Heart right ventricle (tissue), 16 donors: ENCODE measurements at regions not wholly inside any gene's neighbourhood (a gene's known extent, or its start where the extent isn't known, plus 50 kb on each side); places are given as distances from the start of the nearest gene placed in this dataset.

Experiments
- ATAC-seq, 8 donors: fragments of 200-7000 bp; cut with Tn5 transposase; one replicate each; pipeline ENCODE4 v1.9.1; 2020; ENCODE audit warnings: mild to moderate bottlenecking in 8 of 8, moderate library complexity in 8 of 8, moderate number of reproducible peaks in 1 of 8
- DNase-seq, 2 donors: peaks; one replicate each; pipeline ENCODE4 v3.0.0-alpha.2; 2020
- H3K27ac ChIP-seq, 10 donors: fragments of 200-600 bp; sonication (generic) in 2 of 10; one replicate each; pipeline versions ENCODE4 v1.5.0 to v1.8.0; 2020 to 2022; ENCODE audit warnings: mild to moderate bottlenecking in 3 of 10
- H3K27me3 ChIP-seq, 7 donors: fragments of 200-600 bp; one replicate each; pipeline ENCODE4 v1.8.0; 2021 to 2022; ENCODE audit warnings: mild to moderate bottlenecking in 2 of 7
- H3K36me3 ChIP-seq, 9 donors: fragments of 200-600 bp; sonication (generic) in 1 of 9; one replicate each; pipeline versions ENCODE4 v1.5.0 to v1.8.0; 2020 to 2022; ENCODE audit warnings: mild to moderate bottlenecking in 2 of 9
- H3K4me1 ChIP-seq, 9 donors: fragments of 200-600 bp; sonication (generic) in 1 of 9; one replicate each; pipeline versions ENCODE4 v1.5.0 to v1.8.0; 2020 to 2022; ENCODE audit warnings: mild to moderate bottlenecking in 4 of 9
- H3K4me3 ChIP-seq, 10 donors: fragments of 200-600 bp; sonication (generic) in 2 of 10; one replicate each; pipeline versions ENCODE4 v1.5.0 to v1.8.0; 2020 to 2022; ENCODE audit warnings: mild to moderate bottlenecking in 7 of 10, moderate library complexity in 2 of 10
- H3K9me3 ChIP-seq, 11 donors: fragments of 200-600 bp in 10 of 11; sonication (generic) in 2 of 11; one replicate each; pipeline versions ENCODE4 v1.5.0 to v1.8.0; 2013 to 2022; ENCODE audit warnings: mild to moderate bottlenecking in 2 of 11, control low read depth in 1 of 11, moderate library complexity in 1 of 11
- whole genome bisulfite sequencing, 2 donors: extraction: QIAGEN DNeasy Blood & Tissue Kit; methylation state at CpG; one replicate each; pipeline ENCODE4 v1.1.7; 2013; ENCODE audit warnings: inconsistent platforms in 1 of 2; 5-methylcytosine and 5-hydroxymethylcytosine counted together
- intact Hi-C, 10 donors: fragments of 100-400 bp; cut with DNase I; formaldehyde crosslinking; loops; one replicate each; pipeline versions ENCODE4 v1.11.1 to v1.14.2; 2022
- TF ChIP-seq, protein P1 (sequence below), 9 donors: fragments of 200-600 bp; sonication (generic) in 2 of 9; IDR thresholded peaks; one replicate each; pipeline versions ENCODE4 v1.5.0 to v1.8.0; 2021 to 2022; ENCODE audit warnings: antibody characterized with exemption in 9 of 9, mild to moderate bottlenecking in 5 of 9, moderate library complexity in 1 of 9
- donor health status: Arrhythmogenic right ventricular cardiomyopathy.
- donor health status: ischemic (EF 13 %, LVEDD 7.1; RV severe dilation, severe dysfunction).
- donor health status: healthy with polysubstance abuse.
- donor health status: DM: no; HTN: yes; CAD: no.
- donor health status: DM: no; HTN: no; CAD: no.
- donor health status: ischemic (EF 25% LVEDD 6.9; RV normal size, moderate dysfunction).
- donor health status: ischemic (EF 25% LVEDD 5.7; RV mildly dilated, moderate dysfunction).
- donor health status: healthy.
- donor health status: DM: yes; HTN: yes; CAD: no.
- donor health status: Ischemic cardiomyopathy.
- donor health status: ischemic (EF 35%, LVEDD 5.7; RV mildly dilated, moderate dysfunction).
- donor health status: nonischemic (EF 11% LVEDD 7.7; RV severe dilation, severe dysfunction).
- donor health status: DM: yes; HTN: yes; CAD: no.
- donor health status: PGD.
- donor health status: ischemic (EF 29% LVEDD 5.4; RV normal size, mild dysfunction).
- donor health status: nonischemic (EF 23%, LVEDD 6.1; RV moderate dilation, normal function).

DNA sequence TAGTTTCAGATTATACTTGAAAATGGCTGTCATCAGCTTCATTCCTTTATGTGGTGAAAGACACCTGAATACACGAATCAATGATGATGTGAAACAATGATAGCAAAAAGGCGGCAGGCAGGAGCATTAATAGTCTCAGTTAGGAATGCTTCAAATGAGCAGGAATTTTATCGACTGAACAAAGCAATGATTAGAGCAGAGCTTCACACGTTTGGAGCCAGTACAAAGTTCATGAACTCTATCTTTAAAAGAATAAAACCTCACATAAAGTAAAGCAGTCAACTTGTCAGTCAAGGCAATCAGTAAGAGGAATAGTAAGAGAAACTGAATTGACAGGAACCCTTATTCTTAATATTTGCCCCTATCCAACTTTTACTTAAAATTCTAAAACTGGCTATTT, 78.4 kb upstream of the SERTAD2 start:
- no peaks in the 10 kb centered on the region for H3K27me3 ChIP-seq
- TF ChIP-seq, protein P1, sequence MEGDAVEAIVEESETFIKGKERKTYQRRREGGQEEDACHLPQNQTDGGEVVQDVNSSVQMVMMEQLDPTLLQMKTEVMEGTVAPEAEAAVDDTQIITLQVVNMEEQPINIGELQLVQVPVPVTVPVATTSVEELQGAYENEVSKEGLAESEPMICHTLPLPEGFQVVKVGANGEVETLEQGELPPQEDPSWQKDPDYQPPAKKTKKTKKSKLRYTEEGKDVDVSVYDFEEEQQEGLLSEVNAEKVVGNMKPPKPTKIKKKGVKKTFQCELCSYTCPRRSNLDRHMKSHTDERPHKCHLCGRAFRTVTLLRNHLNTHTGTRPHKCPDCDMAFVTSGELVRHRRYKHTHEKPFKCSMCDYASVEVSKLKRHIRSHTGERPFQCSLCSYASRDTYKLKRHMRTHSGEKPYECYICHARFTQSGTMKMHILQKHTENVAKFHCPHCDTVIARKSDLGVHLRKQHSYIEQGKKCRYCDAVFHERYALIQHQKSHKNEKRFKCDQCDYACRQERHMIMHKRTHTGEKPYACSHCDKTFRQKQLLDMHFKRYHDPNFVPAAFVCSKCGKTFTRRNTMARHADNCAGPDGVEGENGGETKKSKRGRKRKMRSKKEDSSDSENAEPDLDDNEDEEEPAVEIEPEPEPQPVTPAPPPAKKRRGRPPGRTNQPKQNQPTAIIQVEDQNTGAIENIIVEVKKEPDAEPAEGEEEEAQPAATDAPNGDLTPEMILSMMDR (IDR thresholded peaks at IDR 0.05) = no peak
- peak overlapping the region in 5 of 10 donors; percentile 63 to 89 (median 74) for H3K27ac ChIP-seq
- no peak for DNase-seq
- no peaks in the 10 kb centered on the region for H3K36me3 ChIP-seq
- no peaks in the 10 kb centered on the region for H3K9me3 ChIP-seq
- ATAC-seq = no peak
- H3K4me3 ChIP-seq = peak overlapping the region in 1 of 10 donors; percentile 52
- peaks cover 0 to 35% (median 14%) of the 10 kb centered on the region in 9 donors for H3K4me1 ChIP-seq
- 64 to 68% methylated on average over 4 of the region's 4 CpGs for WGBS, 2 donors
- intact Hi-C loops = loop anchor here in 1 of 10 donors (5.0 kb wide), 1 partner anchor 80 kb away; the partner anchor contains the start of gene SERTAD2

DNA sequence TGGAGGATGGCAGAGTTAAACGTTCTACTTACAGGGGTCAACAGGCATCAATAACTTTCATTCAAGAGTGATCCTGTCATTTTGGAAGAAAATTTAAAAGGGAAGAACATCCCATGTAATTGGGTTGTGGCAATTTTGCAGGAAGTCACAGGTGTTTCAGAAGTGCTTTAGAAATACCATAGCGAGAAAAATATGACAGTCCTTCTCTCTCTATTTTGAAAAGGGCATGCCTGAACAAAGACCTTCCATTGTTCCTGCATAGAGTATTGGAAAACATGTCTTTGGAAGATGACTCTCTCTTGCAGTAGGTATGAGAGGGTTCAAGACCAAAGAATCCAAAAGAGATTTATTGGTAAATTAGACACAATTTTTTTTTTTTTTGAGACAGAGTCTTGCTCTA, 81.8 kb upstream of the SERTAD2 start:
- ATAC-seq = no peak
- no peaks in the 10 kb centered on the region for H3K27me3 ChIP-seq

DNA sequence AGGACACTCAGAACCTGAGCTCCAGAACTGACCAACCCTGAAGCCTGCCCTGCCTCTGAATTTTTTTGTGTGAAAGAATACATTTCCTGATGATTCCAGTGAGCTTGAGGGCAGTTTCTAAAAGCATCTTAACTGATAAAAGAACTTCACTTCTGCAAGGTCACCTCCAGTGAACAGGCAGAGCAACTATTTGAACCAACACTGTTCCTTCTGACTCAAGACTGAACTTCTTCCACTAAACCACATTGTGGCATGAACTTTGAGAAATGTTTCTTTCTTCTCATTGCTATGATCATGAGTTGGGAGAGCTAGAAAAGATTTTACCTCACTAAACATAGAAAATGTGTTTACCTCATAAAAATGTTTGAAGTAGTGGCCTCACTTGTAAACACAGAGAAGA, 83.8 kb upstream of the SERTAD2 start:
- no peaks in the 10 kb centered on the region for H3K27me3 ChIP-seq
- H3K36me3 ChIP-seq = no peaks in the 10 kb centered on the region
- no peak for DNase-seq
- no peaks in the 10 kb centered on the region for H3K9me3 ChIP-seq
- no peak overlapping the region for H3K27ac ChIP-seq
- no peaks in the 10 kb centered on the region for H3K4me1 ChIP-seq
- no peak overlapping the region for H3K4me3 ChIP-seq
- ATAC-seq = no peak
- intact Hi-C loops = no loop called here
- TF ChIP-seq, protein P1 (IDR thresholded peaks at IDR 0.05) = no peak

More for the DNA sequence above, 81.8 kb upstream of the SERTAD2 start:
- no peak for DNase-seq
- Histone ChIP-seq H3K4me1 (peaks cover 0 to 12% (median under 1%) of the 10 kb centered on the region in 9 donors), H3K9me3 (no peaks in the 10 kb centered on the region), H3K4me3 (no peak overlapping the region), H3K36me3 (no peaks in the 10 kb centered on the region), H3K27ac (no peak overlapping the region)
- intact Hi-C loops = no loop called here
- TF ChIP-seq, protein P1 (IDR thresholded peaks at IDR 0.05) = no peak
- 85 to 89% methylated on average over 2 of the region's 2 CpGs for WGBS, 2 donors

DNA sequence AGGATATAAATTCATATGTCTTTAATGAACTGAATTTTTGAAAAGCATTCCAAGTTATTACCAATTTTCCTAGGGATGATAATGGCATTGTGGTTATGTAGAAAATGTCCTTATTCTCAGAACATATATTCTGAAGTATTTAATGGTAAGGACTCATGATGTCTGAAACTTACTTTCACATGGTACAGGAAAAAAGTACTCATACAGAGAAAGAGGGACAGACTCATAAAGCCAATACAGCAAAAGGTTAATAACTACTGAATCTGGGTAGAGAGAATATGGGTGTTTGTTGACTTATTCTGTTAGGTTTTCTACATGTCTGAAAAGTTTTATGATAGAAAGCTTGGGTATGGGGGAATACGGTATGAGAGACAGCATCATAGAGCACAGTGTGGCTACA, 84.3 kb upstream of the SERTAD2 start:
- Histone ChIP-seq H3K4me3 (no peak overlapping the region), H3K4me1 (no peaks in the 10 kb centered on the region), H3K27me3 (no peaks in the 10 kb centered on the region), H3K9me3 (no peaks in the 10 kb centered on the region), H3K27ac (no peak overlapping the region), H3K36me3 (no peaks in the 10 kb centered on the region)
- intact Hi-C loops = no loop called here
- TF ChIP-seq, protein P1 (IDR thresholded peaks at IDR 0.05) = no peak
- ATAC-seq (no peak), DNase-seq (no peak)
- WGBS, 2 donors = 100% methylated on average over 1 of the region's 1 CpG
